K562 (cell line): ENCODE measurements at regions not wholly inside any gene's neighbourhood (a gene's known extent, or its start where the extent isn't known, plus 50 kb on each side); places are given as distances from the start of the nearest gene placed in this dataset.
"Not testable (repeated sequence)": the region's sequence is repeated elsewhere in the genome, so short reads cannot be mapped to it uniquely, and the experiment has no call there.

Experiments used
- ATAC-seq: fragments of 200-7000 bp; cut with Tn5 transposase; 3 replicates; pipeline ENCODE4 v1.9.1; 2020; ENCODE audit warnings: moderate library complexity
- BruUV-seq: library from RNA; stranded (reverse); fragments of 400-500 nt; replicated peaks from 2 replicates; lab custom pipeline; 2021; lab: Mats Ljungman, UMichigan
- CTCF ChIA-PET: fragments of 300-600 bp; formaldehyde crosslinking; extraction: SDS; loops from one replicate; lab custom pipeline; 2021; ENCODE audit warnings: low intra/inter-chr PET ratio; lab: Yijun Ruan, JAX
- POLR2A ChIA-PET: fragments of 300-600, 350-650 bp; sonication (Branson Sonifier 250); formaldehyde crosslinking; extraction: SDS; loops from one replicate; lab custom pipeline; 2021; ENCODE audit warnings: antibody characterized with exemption, inconsistent platforms; lab: Yijun Ruan, JAX
- DNase-seq, 4 experiments: peaks; one replicate each; pipeline versions ENCODE4 v3.0.0 to v3.0.0-alpha.2; 2011 to 2018; ENCODE audit warnings: low spot score in 3 of 4, mixed read lengths in 3 of 4; ENCODE audit errors: extremely low read depth in 1 of 4
- FAIRE-seq: peaks from 2 replicates; lab custom pipeline; 2011; peaks lifted over from hg19 to GRCh38; lab: Jason Lieb, UNC
- H2AFZ ChIP-seq: 2 replicates; pipeline ENCODE4 v1.6.0; 2011; ENCODE audit warnings: low read depth, low read length, control low read depth, inconsistent platforms
- H3K27ac ChIP-seq: fragments of 200-600 bp; 3 replicates; pipeline ENCODE4 v1.8.0; 2011; ENCODE audit warnings: low read depth, mild to moderate bottlenecking, control low read depth, inconsistent platforms, low read length, moderate library complexity, mixed read lengths; ENCODE audit errors: extremely low read depth
- H3K27me3 ChIP-seq, 2 experiments: fragments of 300-600 bp in 1 of 2; 2 replicates in 1 of 2; 3 replicates in 1 of 2; pipeline versions ENCODE4 v1.6.0 to v1.8.0; 2011; ENCODE audit warnings: inconsistent platforms in 2 of 2, low read length in 2 of 2, mild to moderate bottlenecking in 1 of 2, mixed read lengths in 1 of 2, moderate library complexity in 1 of 2; ENCODE audit not compliant: control insufficient read depth in 2 of 2, insufficient read depth in 2 of 2
- H3K36me3 ChIP-seq: fragments of 300-600 bp; 3 replicates; pipeline ENCODE4 v1.8.0; 2011; ENCODE audit warnings: mild to moderate bottlenecking, low read length, inconsistent platforms; ENCODE audit not compliant: control insufficient read depth, insufficient read depth
- H3K4me1 ChIP-seq, 2 experiments: fragments of 200-600 bp in 1 of 2; replicated peaks in 1 of 2; 2 replicates in 1 of 2; 3 replicates in 1 of 2; pipeline versions ENCODE4 v1.5.1 to v1.8.0; 2011; ENCODE audit warnings: inconsistent platforms in 2 of 2, low read length in 2 of 2, mild to moderate bottlenecking in 1 of 2, mixed read lengths in 1 of 2, moderate library complexity in 1 of 2; ENCODE audit not compliant: control insufficient read depth in 2 of 2, insufficient read depth in 2 of 2
- H3K4me2 ChIP-seq: 2 replicates; pipeline ENCODE4 v1.6.1; 2011; ENCODE audit warnings: low read length, control low read depth, inconsistent platforms, mixed read lengths; ENCODE audit not compliant: insufficient read depth
- H3K4me3 ChIP-seq: fragments of 200-600 bp; sonication (generic), shearing (Covaris generic); 2 replicates; pipeline ENCODE4 v1.5.1; 2016; ENCODE audit warnings: control low read depth, inconsistent platforms
- H3K79me2 ChIP-seq: fragments of 200-600 bp; 3 replicates; pipeline ENCODE4 v1.8.0; 2011; ENCODE audit warnings: low read length, inconsistent platforms; ENCODE audit not compliant: control insufficient read depth, insufficient read depth
- H3K9ac ChIP-seq, 2 experiments: 2 replicates each; pipeline versions ENCODE4 v1.6.0 to v1.6.1; 2011; ENCODE audit warnings: low read depth in 2 of 2, low read length in 2 of 2, control low read depth in 1 of 2, inconsistent platforms in 1 of 2, mild to moderate bottlenecking in 1 of 2, mixed read lengths in 1 of 2; ENCODE audit not compliant: insufficient read depth in 1 of 2
- H3K9me1 ChIP-seq: one replicate; pipeline ENCODE4 v1.6.0; 2011; ENCODE audit warnings: inconsistent platforms, mild to moderate bottlenecking, low read length, moderate library complexity; ENCODE audit not compliant: control insufficient read depth, insufficient read depth
- H3K9me3 ChIP-seq: replicated peaks from 2 replicates; pipeline ENCODE4 v1.5.1; 2011; ENCODE audit warnings: low read depth, low read length, inconsistent platforms; ENCODE audit not compliant: control insufficient read depth, insufficient read depth
- H4K20me1 ChIP-seq: replicated peaks from 2 replicates; pipeline ENCODE4 v1.6.1; 2011; ENCODE audit warnings: low read length, inconsistent platforms, mixed read lengths; ENCODE audit not compliant: control insufficient read depth, insufficient read depth
- CHD4 ChIP-seq: fragments of 200-600 bp; sonication (generic); IDR thresholded peaks from 3 replicates; pipeline ENCODE4 v1.6.1; 2012; ENCODE audit warnings: low read depth, mild to moderate bottlenecking, mixed read lengths, low read length, inconsistent platforms; ENCODE audit not compliant: insufficient read depth, insufficient replicate concordance, poor library complexity, severe bottlenecking
- DNMT1 ChIP-seq: fragments of 450-650 bp; IDR thresholded peaks from 2 replicates; pipeline ENCODE4 v1.6.1; 2016; ENCODE audit warnings: antibody characterized with exemption, mild to moderate bottlenecking
- FIP1L1 ChIP-seq: fragments of 200-400 bp; formaldehyde crosslinking; IDR thresholded peaks from 2 replicates; pipeline ENCODE4 v1.6.1; 2018; ENCODE audit warnings: mild to moderate bottlenecking, low read depth, low read length; ENCODE audit not compliant: poor library complexity, severe bottlenecking
- HNRNPUL1 ChIP-seq: fragments of 200-400 bp; formaldehyde crosslinking; IDR thresholded peaks from 2 replicates; pipeline ENCODE4 v1.6.1; 2017; ENCODE audit warnings: low read length
- POLR2AphosphoS5 ChIP-seq: IDR thresholded peaks from 2 replicates; pipeline ENCODE4 v1.6.1; 2011; ENCODE audit warnings: mild to moderate bottlenecking, low read depth, low read length, moderate library complexity; ENCODE audit not compliant: control insufficient read depth, insufficient read depth
- RBM34 ChIP-seq: fragments of 200-400 bp; formaldehyde crosslinking; IDR thresholded peaks from 2 replicates; pipeline ENCODE4 v1.6.1; 2018; ENCODE audit warnings: low read length, borderline replicate concordance; ENCODE audit not compliant: insufficient read depth
- RFX1 ChIP-seq: fragments of 450-650 bp; IDR thresholded peaks from 2 replicates; pipeline ENCODE4 v1.6.1; 2016; ENCODE audit warnings: mild to moderate bottlenecking, moderate library complexity
- SMARCA5 ChIP-seq: fragments of 450-650 bp; IDR thresholded peaks from 2 replicates; pipeline ENCODE4 v1.6.1; 2016
- SRSF9 ChIP-seq: fragments of 200-400 bp; formaldehyde crosslinking; IDR thresholded peaks from 2 replicates; pipeline ENCODE4 v1.6.1; 2017; ENCODE audit warnings: low read depth, low read length, borderline replicate concordance
- THRB ChIP-seq: fragments of 450-650 bp; formaldehyde crosslinking; conservative IDR thresholded peaks from 2 replicates; pipeline ENCODE4 v1.4.0; 2022; ENCODE audit warnings: mild to moderate bottlenecking, missing genetic modification characterization
- ZBTB33 ChIP-seq: sonication (generic); formaldehyde crosslinking; IDR thresholded peaks from 2 replicates; pipeline ENCODE4 v1.8.1; 2023; ENCODE audit warnings: mild to moderate bottlenecking, missing genetic modification reagents
- ZC3H8 ChIP-seq: fragments of 450-650 bp; IDR thresholded peaks from 2 replicates; pipeline ENCODE4 v1.6.1; 2017
- ZNF174 ChIP-seq: fragments of 250-450 bp; sonication (Bioruptor Pico); IDR thresholded peaks from 2 replicates; pipeline ENCODE4 v1.4.0; 2020; ENCODE audit warnings: mild to moderate bottlenecking
- WGBS: fragments of 100-300 bp; shearing (Covaris generic); methylation state at CpG from one replicate; pipeline ENCODE4 v1.1.6; 2016; ENCODE audit warnings: low coverage, mixed read lengths; ENCODE audit not compliant: insufficient coverage; ENCODE audit errors: missing lambda C conversion rate; 5-methylcytosine and 5-hydroxymethylcytosine counted together
- in situ Hi-C: fragments of 300-500 bp; cut with MboI; formaldehyde crosslinking; loops from 4 replicates; pipeline ENCODE4 v1.15.0; 2018; ENCODE audit warnings: inconsistent platforms, mixed read lengths
- intact Hi-C: fragments of 100-400 bp; cut with micrococcal nuclease; formaldehyde crosslinking; loops from 2 replicates; pipeline ENCODE4 v1.14.2; 2022

- no peak for TF ChIP-seq ZBTB33
Measured at GRCh38 chrX:35626124-35626523, 172.0 kb upstream of the MAGEB16 start (continued).

- H3K9ac ChIP-seq, H3K4me3 ChIP-seq, H2AFZ ChIP-seq, BruUV-seq, intact Hi-C loops, CTCF ChIA-PET, ATAC-seq, FAIRE-seq, H4K20me1 ChIP-seq, DNase-seq, POLR2A ChIA-PET, H3K27me3 ChIP-seq, H3K4me1 ChIP-seq, H3K27ac ChIP-seq, H3K36me3 ChIP-seq, in situ Hi-C loops, H3K9me1 ChIP-seq, H3K79me2 ChIP-seq, H3K4me2 ChIP-seq, H3K9me3 ChIP-seq: not testable (repeated sequence)
- WGBS, result 4% methylated on average over 4 of the region's 8 CpGs
Measured at GRCh38 chrX:35635971-35636370, 162.2 kb upstream of the MAGEB16 start.

GRCh38 chrX:35664833-35665232 is 133.3 kb upstream of the MAGEB16 start:
- TF ChIP-seq SMARCA5 (no peak), THRB (CRISPR knock-in tag) (no peak), CHD4 (no peak), RBM34 (no peak), HNRNPUL1 (no peak), RFX1 (no peak), POLR2AphosphoS5 (no peak), FIP1L1 (no peak), ZNF174 (CRISPR knock-in tag) (no peak), SRSF9 (no peak), ZC3H8 (no peak), DNMT1 (no peak)
- Histone ChIP-seq H3K27me3 (no peaks in the 10 kb centered on the region), H4K20me1 (no peaks in the 10 kb centered on the region), H3K9me3 (no peaks in the 10 kb centered on the region), H3K9ac (no peak overlapping the region), H3K9me1 (no peaks in the 10 kb centered on the region), H3K4me1 (no peaks in the 10 kb centered on the region), H2AFZ (no peak overlapping the region), H3K4me3 (no peak overlapping the region), H3K27ac (no peak overlapping the region), H3K36me3 (no peaks in the 10 kb centered on the region), H3K4me2 (no peak overlapping the region), H3K79me2 (no peaks in the 10 kb centered on the region)
- in situ Hi-C loops, result no loop called here
- intact Hi-C loops, result no loop called here
- ChIA-PET CTCF (no interaction called here), POLR2A (no interaction called here)
- ATAC-seq (no peak), FAIRE-seq (no peak), DNase-seq (no peak)
- BruUV-seq, result no TSS peak
- 0% methylated on average over 2 of the region's 2 CpGs for WGBS
